ENCODE measurements at regions not wholly inside any gene's neighbourhood (a gene's known extent, or its start where the extent isn't known, plus 50 kb on each side); places are given as distances from the start of the nearest gene placed in this dataset.
A peak's percentile ranks its signal among the peaks of the same experiment; 100 is the strongest.

DNA sequence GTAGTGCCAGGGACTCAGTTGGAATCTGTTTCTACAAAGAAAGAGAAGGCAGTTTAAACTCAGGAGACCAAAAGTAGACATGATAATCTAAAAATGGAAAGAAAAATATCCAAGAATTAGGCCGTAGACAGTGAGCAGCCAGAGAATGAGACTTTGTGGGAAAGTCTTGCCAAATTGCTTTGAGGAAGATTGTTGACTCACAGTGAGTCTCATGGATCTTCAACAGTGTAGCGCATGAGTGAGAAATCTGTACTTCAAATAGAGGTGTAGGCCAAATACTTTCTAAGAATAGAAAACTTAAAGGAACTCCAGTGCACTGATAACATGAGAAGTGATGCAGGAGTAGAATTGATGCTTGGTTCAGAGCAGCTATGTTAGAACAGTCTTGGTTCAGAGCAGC lies 284.5 kb downstream of the HTR1B start (continued):
- TF ChIP-seq POGZ (CRISPR knock-in tag; IDR thresholded peaks at IDR 0.05) (no peak), MTA1 (CRISPR knock-in tag; IDR thresholded peaks at IDR 0.05; ENCODE audit: borderline replicate concordance) (no peak), NFAT5 (CRISPR knock-in tag; IDR thresholded peaks at IDR 0.05) (no peak), SNAPC2 (CRISPR knock-in tag; IDR thresholded peaks at IDR 0.05) (no peak)

GRCh38 chr6:77177470-77177869 lies 285.8 kb downstream of the HTR1B start:
- no peaks in the 10 kb centered on the region for H3K79me2 ChIP-seq (ENCODE audit: insufficient read depth, low read length)
- no peak overlapping the region for H3K4me2 ChIP-seq (ENCODE audit: low read depth, low read length)
- BruUV-seq (replicated peaks) = no TSS peak
- no peak overlapping the region for H3K4me3 ChIP-seq (replicated peaks in 1 of 3; ENCODE audit: insufficient read depth in 1 of 3, low read depth in 2 of 3, low read length in 3 of 3)
- no peaks in the 10 kb centered on the region for H3K27me3 ChIP-seq (ENCODE audit: control insufficient read depth in 1 of 2, insufficient read depth in 2 of 2, low read length in 2 of 2)
- H3K9me3 ChIP-seq (ENCODE audit: low read length) = peaks cover 13% of the 10 kb centered on the region
- H3K4me1 ChIP-seq (ENCODE audit: insufficient read depth, low read length) = no peaks in the 10 kb centered on the region
- CTCF ChIA-PET (ENCODE audit: low intra/inter-chr PET ratio, low total read pairs) = no interaction called here
- no peak overlapping the region for H3K27ac ChIP-seq (ENCODE audit: extremely low read length, insufficient read depth, low read length)
- POLR2A ChIA-PET = no interaction called here
- intact Hi-C loops (cut with micrococcal nuclease; ENCODE audit: unreplicated experiment) (no loop called here), in situ Hi-C loops (cut with HindIII; ENCODE audit: extremely low pct_ligation_motif_present, low pct_unique_long_range_greater_than_20kb) (no loop called here)
- TF ChIP-seq ZNF883 (CRISPR knock-in tag; IDR thresholded peaks at IDR 0.05; ENCODE audit: not compliant biosample characterization) (no peak), ELK4 (CRISPR knock-in tag; IDR thresholded peaks at IDR 0.05; ENCODE audit: borderline replicate concordance) (no peak), RARA (CRISPR knock-in tag; IDR thresholded peaks at IDR 0.05) (no peak), ATF7 (IDR thresholded peaks at IDR 0.05) (peak; percentile 86), ATF7 (CRISPR knock-in tag; IDR thresholded peaks at IDR 0.05) (no peak)
- DNase-seq (ENCODE audit: low spot score) = no peak
- H4K20me1 ChIP-seq (ENCODE audit: insufficient read depth, low read length) = no peaks in the 10 kb centered on the region
- ATAC-seq = no peak
- no peak overlapping the region for H2AFZ ChIP-seq (ENCODE audit: low read length)
- no peak overlapping the region for H3K9ac ChIP-seq (ENCODE audit: insufficient read depth, low read depth, low read length)
- no peak for FAIRE-seq
- no peaks in the 10 kb centered on the region for H3K36me3 ChIP-seq (replicated peaks in 1 of 2; ENCODE audit: control insufficient read depth in 1 of 2, insufficient read depth in 2 of 2, low read length in 2 of 2)

Data from HepG2 (cell line).